GM21737 (cell line): ENCODE measurements at regions not wholly inside any gene's neighbourhood (a gene's known extent, or its start where the extent isn't known, plus 50 kb on each side); places are given as distances from the start of the nearest gene placed in this dataset.

Experiments
- ATAC-seq: cut with Tn5 transposase; IDR thresholded peaks from one replicate; pipeline ENCODE4 v1.9.1; 2021; ENCODE audit warnings: mild to moderate bottlenecking, moderate library complexity; ENCODE audit not compliant: unreplicated experiment

GRCh38 chr12:107271523-107271922 lies 178.2 kb upstream of the CRY1 start:
- no peak for ATAC-seq

GRCh38 chr12:107275530-107275929 lies 182.2 kb upstream of the CRY1 start:
- ATAC-seq: no peak

DNA sequence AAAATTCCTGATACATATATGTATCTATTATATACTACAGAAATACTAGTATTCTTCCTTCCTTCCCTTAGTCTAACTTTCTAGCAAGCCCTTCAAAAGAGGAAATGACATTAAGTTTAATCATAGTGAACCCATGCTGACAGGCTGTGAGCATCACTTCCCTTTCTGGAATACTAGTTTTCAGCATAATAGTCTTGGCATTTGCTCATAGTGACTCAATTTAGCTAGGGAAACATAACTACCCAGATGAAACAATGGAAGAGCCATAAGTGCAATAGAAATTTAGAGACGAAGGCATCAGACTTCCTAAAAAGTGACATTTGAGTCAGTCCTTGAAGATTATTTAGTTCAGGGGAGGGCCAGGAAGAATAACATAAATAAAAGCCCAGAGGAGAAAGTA lies 184.5 kb upstream of the CRY1 start:
- ATAC-seq: no peak

DNA sequence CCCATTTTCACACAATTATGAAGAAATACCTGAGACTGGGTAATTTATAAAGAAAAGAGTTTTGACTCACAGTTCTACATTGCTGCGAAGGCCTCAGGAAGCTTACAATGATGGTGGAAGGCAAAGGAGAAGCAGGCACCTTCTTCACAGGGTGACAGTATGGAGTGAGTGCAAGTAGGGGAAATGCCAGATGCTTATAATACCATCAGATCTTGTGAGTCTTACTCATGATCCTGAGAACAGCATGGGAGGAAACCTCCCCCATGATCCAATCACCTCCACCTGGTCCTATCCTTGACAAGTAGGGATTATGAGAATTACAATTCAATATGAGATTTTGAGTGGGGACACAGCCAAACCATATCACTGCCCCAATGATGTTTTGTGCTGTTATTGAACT lies 189.3 kb upstream of the CRY1 start:
- ATAC-seq: no peak

GRCh38 chr12:107283652-107284051 lies 190.3 kb upstream of the CRY1 start:
- ATAC-seq: no peak

- ATAC-seq: no peak
These were observed 191.3 kb upstream of the CRY1 start for GRCh38 chr12:107284692-107285091.

GRCh38 chr12:107287436-107288413 lies 194.4 kb upstream of the CRY1 start:
- no peak for ATAC-seq

DNA sequence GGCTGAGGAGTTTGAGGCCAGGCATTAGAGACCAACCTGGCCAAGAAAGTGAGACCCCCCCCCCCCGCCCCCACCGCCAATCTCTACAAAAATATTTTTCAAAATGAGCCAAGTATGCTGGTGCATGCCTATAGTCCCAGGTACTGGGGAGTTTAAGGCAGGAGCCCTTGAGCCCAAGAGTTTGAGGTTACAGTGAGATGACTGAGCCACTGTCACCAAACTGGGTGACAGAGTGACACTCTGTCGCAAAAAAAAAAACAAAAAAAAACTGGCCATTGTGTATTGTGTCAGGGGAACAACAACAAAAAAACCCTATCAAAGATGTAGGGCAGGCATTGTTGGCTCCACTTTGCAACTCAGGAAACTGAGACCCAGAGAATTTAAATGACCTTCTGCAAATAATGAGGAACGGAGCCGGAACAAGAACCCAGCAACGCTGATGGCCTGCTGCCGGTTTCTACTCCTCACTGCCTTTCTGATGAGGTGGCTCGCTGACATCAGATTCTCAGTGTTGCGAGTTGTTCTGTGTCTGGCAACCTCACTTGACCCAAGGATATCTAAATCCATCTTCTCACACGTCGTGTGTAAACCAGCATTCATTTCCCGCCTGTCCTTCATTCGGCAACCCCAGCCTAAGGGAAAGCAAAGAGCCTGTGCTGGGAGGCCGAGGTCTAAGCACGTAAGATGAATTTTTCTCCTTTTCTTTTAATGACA lies 195.2 kb upstream of the CRY1 start:
- ATAC-seq: no peak

GRCh38 chr12:107291018-107291417 lies 197.7 kb upstream of the CRY1 start:
- ATAC-seq: no peak

DNA sequence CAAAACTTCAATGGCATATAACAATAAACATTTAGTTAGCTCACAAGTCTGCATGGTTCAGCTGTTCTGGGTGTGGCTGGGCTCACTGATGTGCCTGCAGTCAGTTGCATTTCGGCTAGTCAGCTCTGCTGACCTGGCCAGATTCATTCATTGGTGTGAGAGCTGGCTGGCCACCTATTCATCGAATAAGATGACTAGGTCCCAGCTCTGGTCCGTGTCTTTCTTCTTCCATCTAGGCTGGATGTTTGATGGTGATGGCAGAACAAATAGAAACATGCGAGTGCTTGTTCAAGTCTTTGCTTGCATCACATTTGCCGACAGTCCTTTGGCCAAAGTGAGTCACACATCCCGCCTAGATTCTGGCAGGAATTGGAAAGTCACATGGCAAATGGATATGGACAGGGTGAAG lies 203.3 kb upstream of the CRY1 start:
- no peak for ATAC-seq

DNA sequence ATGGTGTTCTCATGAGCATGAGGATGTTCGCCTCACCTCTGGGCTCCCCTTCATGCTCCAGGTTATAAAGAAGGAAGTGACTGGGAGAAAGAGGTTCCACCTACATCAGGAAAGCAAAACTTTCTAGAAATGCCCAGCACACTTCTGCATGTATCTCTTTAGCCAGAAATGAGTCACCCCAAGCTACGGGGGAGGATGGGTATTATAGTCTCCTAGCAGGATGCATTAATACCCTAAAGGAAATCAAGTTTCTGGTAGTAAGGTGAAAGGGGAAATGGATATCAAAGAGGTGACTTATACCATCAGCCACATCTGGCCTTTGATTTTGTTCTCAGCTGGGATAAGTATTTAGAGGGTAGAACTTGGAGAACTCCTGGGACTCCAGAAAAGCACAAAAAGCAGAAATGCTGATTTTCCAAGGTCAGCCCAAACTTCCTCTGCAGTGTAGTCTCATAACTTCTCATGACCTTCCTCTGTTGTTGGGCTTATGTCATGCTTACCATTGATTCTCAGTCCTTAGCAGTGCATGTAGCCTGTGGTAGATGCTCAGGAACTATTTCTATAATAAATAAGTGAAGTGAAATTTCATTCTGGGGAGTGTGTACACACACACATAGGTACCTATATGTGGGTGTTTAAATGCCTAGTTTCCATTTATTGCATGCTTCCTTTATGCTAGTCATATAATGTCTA lies 209.4 kb upstream of the CRY1 start:
- ATAC-seq: no peak

DNA sequence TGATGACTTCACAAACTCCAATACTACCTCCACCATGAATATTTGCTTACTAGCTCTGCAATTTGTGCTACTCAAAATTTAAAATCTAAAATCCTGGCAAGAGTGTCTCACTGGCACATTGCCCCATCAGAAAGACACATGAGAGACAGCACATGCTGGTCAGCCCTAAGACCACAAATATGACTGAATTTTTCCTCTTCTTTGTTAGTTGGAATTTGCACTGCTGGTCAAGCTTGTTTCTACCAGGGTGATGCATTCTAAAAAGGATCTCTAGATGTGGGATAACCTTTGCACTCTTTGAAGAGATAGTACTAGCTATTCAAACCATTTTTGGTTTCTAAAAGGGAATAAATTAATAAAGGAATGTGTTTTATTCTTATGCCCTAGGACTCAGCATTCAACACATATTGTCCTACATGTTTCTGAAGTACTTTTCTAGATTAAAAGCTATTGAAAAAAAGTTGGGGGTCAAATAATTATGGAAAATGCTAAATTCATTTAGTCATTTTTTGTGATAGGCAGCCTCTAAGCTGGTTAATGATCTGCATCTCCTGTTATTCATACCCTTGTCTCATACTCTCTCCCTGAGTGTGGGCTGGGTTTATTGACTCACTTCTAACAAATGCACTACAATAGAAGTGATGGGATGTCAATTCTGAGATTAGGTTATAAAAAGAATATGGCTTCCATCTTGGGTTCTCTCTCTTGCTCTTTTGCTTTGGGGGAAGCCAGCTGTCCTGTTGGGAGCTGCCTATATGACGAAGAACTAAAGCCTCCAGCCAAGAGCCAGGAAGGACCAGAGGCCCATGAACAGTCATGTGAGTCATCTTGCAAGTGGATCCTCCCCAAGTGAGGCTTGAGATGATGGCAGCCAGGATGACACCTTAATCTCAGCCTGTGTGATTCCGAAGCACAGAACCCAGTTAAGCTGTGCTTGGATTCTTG lies 211.5 kb upstream of the CRY1 start:
- ATAC-seq: no peak

GRCh38 chr12:107306141-107306659 lies 212.9 kb upstream of the CRY1 start:
- ATAC-seq: no peak

DNA sequence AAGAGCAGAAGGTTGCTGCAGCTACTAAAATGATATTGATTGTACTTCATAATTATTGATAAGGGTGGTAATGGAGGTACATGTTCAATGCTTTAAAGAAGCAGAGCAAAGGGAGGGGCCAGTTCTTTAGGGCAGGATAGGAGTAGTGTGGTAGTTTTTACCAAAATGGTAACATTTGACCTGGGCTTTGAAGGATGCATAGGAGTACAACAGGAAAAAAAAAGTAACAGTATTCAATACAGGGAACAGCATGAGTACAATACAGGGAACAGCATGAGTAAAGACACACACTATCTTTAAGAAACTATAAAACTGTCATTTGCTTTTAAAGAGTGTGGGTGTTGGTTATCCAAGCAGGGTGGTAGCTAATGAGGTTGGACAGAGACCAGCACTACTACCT lies 215.0 kb upstream of the CRY1 start:
- no peak for ATAC-seq

GRCh38 chr12:107309020-107309419 lies 215.7 kb upstream of the CRY1 start:
- no peak for ATAC-seq

DNA sequence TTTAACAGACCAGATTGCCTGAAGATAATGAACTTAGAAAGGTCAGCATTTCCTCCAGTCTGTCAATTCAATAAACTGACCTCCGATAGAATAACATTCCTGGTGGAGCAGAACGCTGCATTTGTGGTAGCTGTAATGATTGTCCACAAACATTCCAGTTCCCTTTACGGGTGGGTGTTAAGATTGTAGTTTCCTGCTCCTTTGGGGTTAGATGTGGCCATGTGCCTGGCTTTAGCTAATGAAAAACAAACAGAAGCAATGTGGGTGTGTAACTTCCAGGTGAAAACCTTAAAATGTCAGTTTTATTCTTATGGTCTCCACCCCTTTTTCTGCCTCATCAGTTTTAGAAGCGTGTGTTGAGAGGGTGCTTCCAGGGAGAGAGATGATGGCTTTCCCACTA lies 217.3 kb upstream of the CRY1 start:
- ATAC-seq: no peak

DNA sequence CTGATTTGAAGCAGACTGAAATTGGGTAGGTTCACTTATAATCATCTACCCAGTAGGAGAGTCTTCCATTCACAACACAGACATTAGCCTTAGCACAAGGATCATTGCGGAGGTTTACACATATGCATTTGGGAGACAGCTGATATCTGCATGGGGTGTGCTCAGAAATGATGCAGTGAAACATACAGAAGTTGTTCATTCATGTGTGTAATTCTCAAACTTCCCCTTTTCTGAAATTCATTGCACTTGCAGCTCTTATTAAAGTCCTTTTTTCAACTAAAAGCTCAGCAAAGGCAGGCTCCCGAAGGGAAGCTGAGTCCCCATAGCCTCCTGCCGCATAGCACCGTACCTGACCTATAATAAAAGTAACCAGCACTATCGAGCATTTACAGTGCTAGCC lies 218.3 kb upstream of the CRY1 start:
- no peak for ATAC-seq

DNA sequence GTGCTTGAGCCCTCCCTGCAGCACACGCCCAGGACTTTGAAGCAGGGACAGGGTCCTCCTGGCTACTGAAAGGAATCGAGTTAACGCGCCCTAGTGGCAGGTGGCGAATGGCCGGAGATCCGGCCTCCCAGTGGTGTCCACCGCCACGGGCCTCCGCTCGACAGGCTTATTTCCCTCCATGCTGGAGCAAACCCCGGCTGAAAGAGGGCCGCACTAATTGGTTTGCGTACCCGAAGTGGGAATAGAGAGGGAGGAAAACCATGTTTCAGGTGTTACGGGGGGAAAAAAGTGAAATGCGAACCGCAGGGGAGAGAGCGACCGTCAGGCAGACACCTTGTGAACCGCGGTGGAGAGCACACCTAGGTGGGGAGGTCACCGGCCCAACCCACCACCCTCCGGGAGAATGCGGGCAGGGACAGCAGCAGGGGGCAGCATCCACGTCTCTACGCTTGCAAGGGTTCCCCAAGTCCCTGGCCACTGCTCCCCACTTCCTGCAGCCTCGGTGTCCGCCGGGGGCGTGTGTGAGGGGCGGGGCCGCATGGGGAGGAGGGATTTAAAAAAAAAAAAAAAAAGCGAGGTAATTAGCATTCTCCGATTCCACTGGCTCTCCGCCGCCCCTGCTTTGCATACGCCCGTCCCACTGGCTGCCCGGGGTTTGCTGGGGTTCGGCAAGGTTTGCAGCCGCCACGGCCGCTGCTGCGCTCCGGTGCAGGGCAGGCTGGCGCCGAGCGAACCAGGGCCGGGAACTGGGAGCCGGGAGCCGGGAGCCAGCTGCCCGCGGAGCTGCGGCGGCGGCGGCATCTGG lies 224.6 kb upstream of the CRY1 start:
- no peak for ATAC-seq

DNA sequence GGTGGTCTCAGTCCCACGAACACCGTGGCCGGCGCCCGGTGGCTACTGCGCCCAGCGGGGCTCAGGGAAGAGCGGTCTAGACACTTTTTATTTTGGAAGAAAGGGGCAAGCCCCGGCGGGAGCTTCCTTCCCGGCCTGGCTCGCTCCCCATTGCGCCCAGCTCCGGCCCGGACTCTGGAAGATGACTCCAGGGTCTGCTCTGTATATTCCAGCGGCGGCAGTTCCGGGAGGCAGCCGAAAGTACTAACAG lies 225.1 kb upstream of the CRY1 start:
- no peak for ATAC-seq
